ENCODE measurements at regions not wholly inside any gene's neighbourhood (a gene's known extent, or its start where the extent isn't known, plus 50 kb on each side); places are given as distances from the start of the nearest gene placed in this dataset.

- H3K27me3 ChIP-seq (ENCODE audit: control insufficient read depth, low read length) = no peaks in the 10 kb centered on the region
- no peaks in the 10 kb centered on the region for H4K20me1 ChIP-seq (ENCODE audit: control insufficient read depth, insufficient read depth, low read depth, low read length)
- H3K27ac ChIP-seq (ENCODE audit: low read depth, low read length) = no peak overlapping the region
- H3K9me3 ChIP-seq (ENCODE audit: control insufficient read depth, insufficient read depth, low read length) = no peaks in the 10 kb centered on the region
- no peaks in the 10 kb centered on the region for H3F3A ChIP-seq (ENCODE audit: control insufficient read depth, insufficient read depth)
- no peaks in the 10 kb centered on the region for H3K4me1 ChIP-seq (ENCODE audit: control insufficient read depth, low read length)
- TF ChIP-seq CTCF (IDR thresholded peaks at IDR 0.05; ENCODE audit: low read depth, low read length, poor library complexity, severe bottlenecking) (no peak), EZH2phosphoT487 (IDR thresholded peaks at IDR 0.05; ENCODE audit: borderline replicate concordance, low read length) (no peak)
- H3K79me2 ChIP-seq (ENCODE audit: control insufficient read depth, low read length) = no peaks in the 10 kb centered on the region
- H3K36me3 ChIP-seq (ENCODE audit: control insufficient read depth, low read length) = no peaks in the 10 kb centered on the region
- H3K9me2 ChIP-seq (replicated peaks; ENCODE audit: control insufficient read depth, low read length) = no peaks in the 10 kb centered on the region
- no peak overlapping the region for H3K4me2 ChIP-seq (ENCODE audit: low read length)
- no peak overlapping the region for H3K4me3 ChIP-seq (ENCODE audit: low read length)
These were observed 1862.1 kb upstream of the C9orf72 start for GRCh38 chr9:29435368-29435767.

DNA sequence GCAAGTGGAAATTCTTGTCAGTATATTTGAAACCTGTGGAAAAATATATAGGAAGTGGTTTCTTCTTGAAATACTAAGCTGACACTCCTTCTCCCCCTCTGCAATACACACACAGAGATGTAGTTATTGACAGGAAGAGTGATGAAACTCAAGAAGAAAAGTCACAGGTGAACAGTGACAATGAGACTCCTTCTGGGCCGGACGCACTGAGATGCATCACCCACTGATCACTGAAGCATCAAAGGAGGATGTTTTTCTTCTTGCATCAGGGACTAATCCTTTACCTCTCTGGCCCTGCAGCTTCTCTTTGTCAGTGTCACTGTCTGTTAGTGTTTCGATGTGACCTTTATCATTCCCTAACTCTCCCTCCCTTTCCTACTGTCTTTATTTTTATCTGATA, 1864.2 kb upstream of the C9orf72 start:
- Histone ChIP-seq H3K4me3 (ENCODE audit: low read length) (no peak overlapping the region), H3F3A (ENCODE audit: control insufficient read depth, insufficient read depth) (no peaks in the 10 kb centered on the region), H3K9me3 (ENCODE audit: control insufficient read depth, insufficient read depth, low read length) (no peaks in the 10 kb centered on the region), H3K79me2 (ENCODE audit: control insufficient read depth, low read length) (no peaks in the 10 kb centered on the region), H3K27me3 (ENCODE audit: control insufficient read depth, low read length) (no peaks in the 10 kb centered on the region), H4K20me1 (ENCODE audit: control insufficient read depth, insufficient read depth, low read depth, low read length) (no peaks in the 10 kb centered on the region), H3K4me2 (ENCODE audit: low read length) (no peak overlapping the region), H3K27ac (ENCODE audit: low read depth, low read length) (no peak overlapping the region), H3K9me2 (replicated peaks; ENCODE audit: control insufficient read depth, low read length) (no peaks in the 10 kb centered on the region), H3K36me3 (ENCODE audit: control insufficient read depth, low read length) (no peaks in the 10 kb centered on the region), H3K4me1 (ENCODE audit: control insufficient read depth, low read length) (no peaks in the 10 kb centered on the region)
- no peak for TF ChIP-seq EZH2phosphoT487 (IDR thresholded peaks at IDR 0.05; ENCODE audit: borderline replicate concordance, low read length)

GRCh38 chr9:29439961-29440360, 1866.7 kb upstream of the C9orf72 start:
- Histone ChIP-seq H3K36me3 (ENCODE audit: control insufficient read depth, low read length) (no peaks in the 10 kb centered on the region), H3K4me2 (ENCODE audit: low read length) (no peak overlapping the region), H4K20me1 (ENCODE audit: control insufficient read depth, insufficient read depth, low read depth, low read length) (no peaks in the 10 kb centered on the region), H3K9me3 (ENCODE audit: control insufficient read depth, insufficient read depth, low read length) (no peaks in the 10 kb centered on the region), H3K79me2 (ENCODE audit: control insufficient read depth, low read length) (no peaks in the 10 kb centered on the region), H3K27me3 (ENCODE audit: control insufficient read depth, low read length) (no peaks in the 10 kb centered on the region), H3K27ac (ENCODE audit: low read depth, low read length) (no peak overlapping the region), H3K4me3 (ENCODE audit: low read length) (no peak overlapping the region), H3K9me2 (replicated peaks; ENCODE audit: control insufficient read depth, low read length) (no peaks in the 10 kb centered on the region), H3K4me1 (ENCODE audit: control insufficient read depth, low read length) (no peaks in the 10 kb centered on the region), H3F3A (ENCODE audit: control insufficient read depth, insufficient read depth) (no peaks in the 10 kb centered on the region)
- TF ChIP-seq EZH2phosphoT487 (IDR thresholded peaks at IDR 0.05; ENCODE audit: borderline replicate concordance, low read length) (no peak), CTCF (IDR thresholded peaks at IDR 0.05; ENCODE audit: low read depth, low read length, poor library complexity, severe bottlenecking) (no peak)

GRCh38 chr9:29440449-29440848, 1867.2 kb upstream of the C9orf72 start:
- H3K9me3 ChIP-seq (ENCODE audit: control insufficient read depth, insufficient read depth, low read length) = no peaks in the 10 kb centered on the region
- no peak for TF ChIP-seq EZH2phosphoT487 (IDR thresholded peaks at IDR 0.05; ENCODE audit: borderline replicate concordance, low read length)
- no peak for TF ChIP-seq CTCF (IDR thresholded peaks at IDR 0.05; ENCODE audit: low read depth, low read length, poor library complexity, severe bottlenecking)
- H3K36me3 ChIP-seq (ENCODE audit: control insufficient read depth, low read length) = no peaks in the 10 kb centered on the region
- no peaks in the 10 kb centered on the region for H3K4me1 ChIP-seq (ENCODE audit: control insufficient read depth, low read length)
- no peaks in the 10 kb centered on the region for H4K20me1 ChIP-seq (ENCODE audit: control insufficient read depth, insufficient read depth, low read depth, low read length)
- H3K27me3 ChIP-seq (ENCODE audit: control insufficient read depth, low read length) = no peaks in the 10 kb centered on the region
- no peak overlapping the region for H3K4me2 ChIP-seq (ENCODE audit: low read length)
- no peaks in the 10 kb centered on the region for H3K79me2 ChIP-seq (ENCODE audit: control insufficient read depth, low read length)
- H3F3A ChIP-seq (ENCODE audit: control insufficient read depth, insufficient read depth) = no peaks in the 10 kb centered on the region
- H3K27ac ChIP-seq (ENCODE audit: low read depth, low read length) = no peak overlapping the region
- no peaks in the 10 kb centered on the region for H3K9me2 ChIP-seq (replicated peaks; ENCODE audit: control insufficient read depth, low read length)
- no peak overlapping the region for H3K4me3 ChIP-seq (ENCODE audit: low read length)

Measured in DOHH2 (cell line).